Cardiac muscle cell (in vitro differentiated cells and primary cell): ENCODE measurements at regions not wholly inside any gene's neighbourhood (a gene's known extent, or its start where the extent isn't known, plus 50 kb on each side); places are given as distances from the start of the nearest gene placed in this dataset.

ENCODE experiments used
- DNase-seq, 2 donors: peaks; one replicate each; pipeline versions ENCODE4 v3.0.0 to v3.0.0-alpha.2; 2010 to 2017; ENCODE audit warnings: low read depth in 1 of 2, low spot score in 1 of 2
- H3K27ac ChIP-seq: fragments of 200-600 bp; sonication (generic); 2 replicates; pipeline ENCODE4 v1.5.1; 2016
- H3K27me3 ChIP-seq: fragments of 200-600 bp; sonication (generic); 2 replicates; pipeline ENCODE4 v1.6.0; 2016; ENCODE audit warnings: control low read depth
- H3K36me3 ChIP-seq: fragments of 200-600 bp; sonication (generic); 2 replicates; pipeline ENCODE4 v1.5.1; 2016; ENCODE audit warnings: control low read depth
- H3K4me1 ChIP-seq: fragments of 200-600 bp; sonication (generic); 2 replicates; pipeline ENCODE4 v1.8.1; 2017; ENCODE audit warnings: low read depth, mild to moderate bottlenecking, mixed run types
- H3K4me3 ChIP-seq: fragments of 200-600 bp; sonication (generic); 2 replicates; pipeline ENCODE4 v1.5.1; 2016; ENCODE audit warnings: mild to moderate bottlenecking
- H3K9me3 ChIP-seq: fragments of 200-600 bp; sonication (generic); 2 replicates; pipeline ENCODE4 v1.5.1; 2017; ENCODE audit warnings: low read depth, mild to moderate bottlenecking, control low read depth
- CTCF ChIP-seq: IDR thresholded peaks from 2 replicates; pipeline ENCODE4 v1.5.1; 2012; ENCODE audit warnings: low read depth, mild to moderate bottlenecking, low read length

DNA sequence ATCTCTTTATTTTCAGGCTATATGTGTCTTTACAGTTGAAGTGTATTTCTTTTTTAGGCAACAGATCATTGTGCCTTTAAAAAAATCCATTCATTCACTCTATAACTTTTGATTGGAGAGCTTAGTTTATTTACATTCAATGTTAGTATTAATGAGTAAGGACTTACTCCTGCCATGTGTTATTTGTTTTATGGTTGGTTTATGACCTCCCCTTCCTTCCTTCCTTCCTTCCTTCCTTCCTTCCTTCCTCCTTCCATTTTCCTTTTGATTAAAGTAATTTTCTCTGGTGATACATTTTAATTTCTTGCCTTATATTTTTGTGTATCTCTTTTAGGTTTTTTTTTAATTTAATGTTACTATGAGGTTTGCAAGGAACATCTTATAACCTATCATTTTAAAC, 1005.3 kb upstream of the EPHA7 start:
- no peak overlapping the region for H3K4me3 ChIP-seq

GRCh38 chr6:94417363-94417762, 998.0 kb upstream of the EPHA7 start:
- Histone ChIP-seq H3K9me3 (no peaks in the 10 kb centered on the region), H3K27me3 (no peaks in the 10 kb centered on the region)
- TF ChIP-seq CTCF, result no peak

More for the DNA sequence above, 1005.3 kb upstream of the EPHA7 start:
- Histone ChIP-seq H3K9me3 (no peaks in the 10 kb centered on the region), H3K36me3 (no peaks in the 10 kb centered on the region), H3K27me3 (no peaks in the 10 kb centered on the region), H3K4me1 (no peaks in the 10 kb centered on the region), H3K27ac (no peak overlapping the region)
- no peak for TF ChIP-seq CTCF
- no peak for DNase-seq

GRCh38 chr6:94414041-94414440, 994.7 kb upstream of the EPHA7 start:
- DNase-seq, result no peak

More at GRCh38 chr6:94417363-94417762, 998.0 kb upstream of the EPHA7 start:
- no peaks in the 10 kb centered on the region for H3K4me1 ChIP-seq
- no peak overlapping the region for H3K4me3 ChIP-seq
- H3K27ac ChIP-seq, result no peak overlapping the region
- no peak for DNase-seq
- no peaks in the 10 kb centered on the region for H3K36me3 ChIP-seq

GRCh38 chr6:94401311-94401710, 982.0 kb upstream of the EPHA7 start:
- DNase-seq, result no peak
- Histone ChIP-seq H3K9me3 (no peaks in the 10 kb centered on the region), H3K27ac (no peak overlapping the region), H3K36me3 (no peaks in the 10 kb centered on the region), H3K4me3 (no peak overlapping the region), H3K27me3 (no peaks in the 10 kb centered on the region), H3K4me1 (no peaks in the 10 kb centered on the region)
- no peak for TF ChIP-seq CTCF

More at GRCh38 chr6:94414041-94414440, 994.7 kb upstream of the EPHA7 start:
- TF ChIP-seq CTCF, result no peak
- H3K36me3 ChIP-seq, result no peaks in the 10 kb centered on the region
- H3K4me1 ChIP-seq, result no peaks in the 10 kb centered on the region
- H3K9me3 ChIP-seq, result no peaks in the 10 kb centered on the region
- H3K27ac ChIP-seq, result no peak overlapping the region
- no peak overlapping the region for H3K4me3 ChIP-seq
- no peaks in the 10 kb centered on the region for H3K27me3 ChIP-seq

GRCh38 chr6:94394822-94395221, 975.5 kb upstream of the EPHA7 start:
- H3K4me1 ChIP-seq, result no peaks in the 10 kb centered on the region
- H3K27ac ChIP-seq, result no peak overlapping the region
- no peaks in the 10 kb centered on the region for H3K36me3 ChIP-seq
- TF ChIP-seq CTCF, result no peak
- H3K27me3 ChIP-seq, result no peaks in the 10 kb centered on the region
- H3K4me3 ChIP-seq, result no peak overlapping the region
- H3K9me3 ChIP-seq, result no peaks in the 10 kb centered on the region
- no peak for DNase-seq

GRCh38 chr6:94389218-94389617, 969.9 kb upstream of the EPHA7 start:
- H3K27me3 ChIP-seq, result no peaks in the 10 kb centered on the region
- TF ChIP-seq CTCF, result no peak
- H3K27ac ChIP-seq, result no peak overlapping the region
- H3K9me3 ChIP-seq, result no peaks in the 10 kb centered on the region
- no peak for DNase-seq
- H3K4me1 ChIP-seq, result no peaks in the 10 kb centered on the region
- no peak overlapping the region for H3K4me3 ChIP-seq
- H3K36me3 ChIP-seq, result no peaks in the 10 kb centered on the region
